GM10248 (cell line): ENCODE measurements at regions not wholly inside any gene's neighbourhood (a gene's known extent, or its start where the extent isn't known, plus 50 kb on each side); places are given as distances from the start of the nearest gene placed in this dataset.
A peak's percentile ranks its signal among the peaks of the same experiment; 100 is the strongest.

Experiments used
- CTCF ChIA-PET: fragments of 300-600 bp; sonication (Branson Sonifier 250); formaldehyde crosslinking; extraction: SDS; loops from one replicate; lab custom pipeline; 2021; ENCODE audit warnings: antibody characterized with exemption; lab: Yijun Ruan, JAX
- POLR2A ChIA-PET: fragments of 350-650 bp; sonication (Branson Sonifier 250); formaldehyde crosslinking; extraction: SDS; loops from one replicate; lab custom pipeline; 2020; ENCODE audit warnings: antibody characterized with exemption; lab: Yijun Ruan, JAX
- DNase-seq: peaks from one replicate; pipeline ENCODE4 v3.0.0; 2012; ENCODE audit errors: extremely low spot score
- CTCF ChIP-seq: IDR thresholded peaks from 2 replicates; pipeline ENCODE4 v1.5.1; 2012; ENCODE audit warnings: mild to moderate bottlenecking, low read depth; ENCODE audit errors: extremely low read depth, missing control alignments, control extremely low read depth

GRCh38 chr2:75870651-75871137 is 160.0 kb upstream of the GCFC2 start:
- POLR2A ChIA-PET, result no interaction called here
- CTCF ChIA-PET, result interaction anchor here (0.9 to 2.3 kb wide), 5 partner anchors 8 to 87 kb away, joined by 3 to 7 read pairs (median 3); no protein-coding TSS in a partner anchor
- DNase-seq, result peak; percentile 8

GRCh38 chr2:75870133-75870532 is 159.4 kb upstream of the GCFC2 start:
- CTCF ChIA-PET, result interaction anchor here (0.9 to 2.3 kb wide), 4 partner anchors 9 to 36 kb away, joined by 3 to 7 read pairs (median 3); no protein-coding TSS in a partner anchor
- POLR2A ChIA-PET, result no interaction called here
- DNase-seq, result no peak
- TF ChIP-seq CTCF, result no peak

More at GRCh38 chr2:75870651-75871137, 160.0 kb upstream of the GCFC2 start:
- TF ChIP-seq CTCF, result no peak

- no peak for TF ChIP-seq CTCF
- ChIA-PET POLR2A (no interaction called here), CTCF (interaction anchor here (0.8 kb wide), 2 partner anchors 24 to 30 kb away, joined by 3 read pairs; no protein-coding TSS in a partner anchor)
- no peak for DNase-seq
Measured at GRCh38 chr2:75865702-75866101, 155.0 kb upstream of the GCFC2 start.

- no peak for DNase-seq
- TF ChIP-seq CTCF, result no peak
- POLR2A ChIA-PET, result no interaction called here
- CTCF ChIA-PET, result interaction anchor here (0.8 kb wide), 2 partner anchors 24 to 31 kb away, joined by 3 read pairs; no protein-coding TSS in a partner anchor
Measured at GRCh38 chr2:75865083-75865482, 154.4 kb upstream of the GCFC2 start.

- no peak for TF ChIP-seq CTCF
- ChIA-PET CTCF (interaction anchor here (2.1 kb wide), 1 partner anchor 10 kb away, joined by 7 read pairs; no protein-coding TSS in a partner anchor), POLR2A (no interaction called here)
- DNase-seq, result no peak
Measured at GRCh38 chr2:75862547-75862946, 151.8 kb upstream of the GCFC2 start.

- no peak for TF ChIP-seq CTCF
- ChIA-PET POLR2A (interaction anchor here (0.6 kb wide), 1 partner anchor 840 kb away, joined by 8 read pairs; no protein-coding TSS in a partner anchor), CTCF (no interaction called here)
- no peak for DNase-seq
Measured at GRCh38 chr2:75853436-75853835, 142.7 kb upstream of the GCFC2 start.
